Neutrophil (primary cell): ENCODE measurements at regions not wholly inside any gene's neighbourhood (a gene's known extent, or its start where the extent isn't known, plus 50 kb on each side); places are given as distances from the start of the nearest gene placed in this dataset.

Experiments used
- H3K27ac ChIP-seq: fragments of 200-600 bp; sonication (generic); 2 replicates; pipeline ENCODE4 v1.5.1; 2016; ENCODE audit warnings: mild to moderate bottlenecking, moderate library complexity
- H3K27me3 ChIP-seq: fragments of 200-600 bp; sonication (generic); 2 replicates; pipeline ENCODE4 v1.6.0; 2016; ENCODE audit warnings: mild to moderate bottlenecking
- H3K36me3 ChIP-seq: fragments of 200-600 bp; sonication (generic); 2 replicates; pipeline ENCODE4 v1.5.1; 2017
- H3K4me1 ChIP-seq, 2 experiments: fragments of 200-600 bp in 1 of 2; sonication (generic) in 1 of 2; 1 replicate in 1 of 2; 2 replicates in 1 of 2; pipeline versions ENCODE4 v1.5.1 to v1.6.1; 2013 to 2016; ENCODE audit warnings: low read depth in 1 of 2, low read length in 1 of 2, mild to moderate bottlenecking in 1 of 2, moderate library complexity in 1 of 2; ENCODE audit not compliant: control insufficient read depth in 1 of 2, insufficient read depth in 1 of 2
- H3K4me3 ChIP-seq, 2 experiments: fragments of 200-600 bp in 1 of 2; sonication (generic) in 1 of 2; 1 replicate in 1 of 2; 2 replicates in 1 of 2; pipeline ENCODE4 v1.5.1; 2013 to 2016; ENCODE audit warnings: low read depth in 1 of 2, low read length in 1 of 2, mild to moderate bottlenecking in 1 of 2, moderate library complexity in 1 of 2
- H3K9me3 ChIP-seq: fragments of 200-600 bp; sonication (generic); 2 replicates; pipeline ENCODE4 v1.5.1; 2016
- CTCF ChIP-seq: fragments of 200-600 bp; sonication (generic); IDR thresholded peaks from 2 replicates; pipeline ENCODE4 v1.5.1; 2016; ENCODE audit warnings: antibody characterized with exemption

GRCh38 chr1:199976496-199977144 is 50.9 kb upstream of the NR5A2 start:
- Histone ChIP-seq H3K4me3 (no peak overlapping the region), H3K27me3 (no peaks in the 10 kb centered on the region), H3K9me3 (no peaks in the 10 kb centered on the region), H3K4me1 (peaks cover 0 to 6% of the 10 kb centered on the region in 2 experiments), H3K27ac (no peak overlapping the region), H3K36me3 (no peaks in the 10 kb centered on the region)
- TF ChIP-seq CTCF, result no peak
